GM12878 (cell line): ENCODE measurements at regions not wholly inside any gene's neighbourhood (a gene's known extent, or its start where the extent isn't known, plus 50 kb on each side); places are given as distances from the start of the nearest gene placed in this dataset.
A peak's percentile ranks its signal among the peaks of the same experiment; 100 is the strongest.
"Not testable (repeated sequence)": the region's sequence is repeated elsewhere in the genome, so short reads cannot be mapped to it uniquely, and the experiment has no call there.

Source experiments
- ATAC-seq: fragments of 200-7000 bp; cut with Tn5 transposase; 3 replicates; pipeline ENCODE4 v1.9.1; 2020; ENCODE audit warnings: mild to moderate bottlenecking, moderate library complexity
- BruUV-seq: library from RNA; stranded (reverse); fragments of 400-500 nt; replicated peaks from 2 replicates; lab custom pipeline; 2021; lab: Mats Ljungman, UMichigan
- CTCF ChIA-PET: fragments of 300-600 bp; sonication (Branson Sonifier 250); formaldehyde crosslinking; extraction: SDS; loops from one replicate; lab custom pipeline; 2021; ENCODE audit warnings: inconsistent platforms; lab: Yijun Ruan, JAX
- POLR2A ChIA-PET: fragments of 350-600 bp; formaldehyde crosslinking; extraction: SDS; loops from one replicate; lab custom pipeline; 2021; ENCODE audit warnings: inconsistent platforms; lab: Charles Lee
- RAD21 ChIA-PET: fragments of 300-600 bp; sonication (Branson Sonifier 250); formaldehyde crosslinking; loops from one replicate; lab custom pipeline; 2023; ENCODE audit warnings: antibody characterized with exemption; ENCODE audit not compliant: unreplicated experiment; lab: Charles Lee
- SMC1A ChIA-PET: fragments of 300-600 bp; sonication (Branson Sonifier 250); formaldehyde crosslinking; loops from one replicate; lab custom pipeline; 2023; ENCODE audit not compliant: unreplicated experiment, uncharacterized antibody; lab: Charles Lee
- DNase-seq: peaks from one replicate; pipeline ENCODE4 v3.0.0-alpha.2; 2011; ENCODE audit warnings: low read depth, low spot score
- FAIRE-seq: peaks from 3 replicates; lab custom pipeline; 2011; peaks lifted over from hg19 to GRCh38; lab: Jason Lieb, UNC
- H2AFZ ChIP-seq: 2 replicates; pipeline ENCODE4 v1.6.0; 2011; ENCODE audit warnings: low read depth, low read length, control low read depth; ENCODE audit not compliant: control insufficient read depth
- H3K27ac ChIP-seq: 2 replicates; pipeline ENCODE4 v1.5.1; 2011; ENCODE audit warnings: control low read depth; ENCODE audit not compliant: control insufficient read depth, insufficient read depth
- H3K27me3 ChIP-seq, 2 experiments: replicated peaks in 1 of 2; 2 replicates each; pipeline versions ENCODE4 v1.6.0 to v1.6.1; 2011; ENCODE audit warnings: low read length in 1 of 2; ENCODE audit not compliant: control insufficient read depth in 2 of 2, insufficient read depth in 2 of 2
- H3K36me3 ChIP-seq, 2 experiments: 2 replicates each; pipeline ENCODE4 v1.5.1; 2011; ENCODE audit warnings: low read length in 1 of 2; ENCODE audit not compliant: control insufficient read depth in 2 of 2, insufficient read depth in 2 of 2
- H3K4me1 ChIP-seq: 2 replicates; pipeline ENCODE4 v1.6.1; 2011; ENCODE audit warnings: mild to moderate bottlenecking, low read length, moderate library complexity, mixed read lengths; ENCODE audit not compliant: control insufficient read depth, insufficient read depth
- H3K4me2 ChIP-seq: 2 replicates; pipeline ENCODE4 v1.6.0; 2011; ENCODE audit warnings: control low read depth; ENCODE audit not compliant: control insufficient read depth, insufficient read depth
- H3K4me3 ChIP-seq: fragments of 200-600 bp; sonication (generic); 2 replicates; pipeline ENCODE4 v1.5.1; 2016
- H3K79me2 ChIP-seq: 2 replicates; pipeline ENCODE4 v1.6.0; 2011; ENCODE audit warnings: low read length; ENCODE audit not compliant: control insufficient read depth, insufficient read depth
- H3K9ac ChIP-seq: 2 replicates; pipeline ENCODE4 v1.8.0; 2011; ENCODE audit warnings: low read length, control low read depth, mixed read lengths; ENCODE audit not compliant: control insufficient read depth, insufficient read depth
- H3K9me3 ChIP-seq: replicated peaks from 3 replicates; pipeline ENCODE4 v1.5.1; 2011; ENCODE audit warnings: mild to moderate bottlenecking, low read length; ENCODE audit not compliant: control insufficient read depth, insufficient read depth
- H4K20me1 ChIP-seq: 2 replicates; pipeline ENCODE4 v1.6.0; 2011; ENCODE audit not compliant: control insufficient read depth, insufficient read depth
- BCL11A ChIP-seq: IDR thresholded peaks from 2 replicates; pipeline ENCODE4 v1.6.1; 2011; ENCODE audit warnings: low read depth, low read length
- RAD21 ChIP-seq: IDR thresholded peaks from 2 replicates; pipeline ENCODE4 v1.6.1; 2011; ENCODE audit warnings: mild to moderate bottlenecking, low read depth, low read length, moderate library complexity; ENCODE audit not compliant: insufficient read depth
- RELA ChIP-seq: fragments of 450-650 bp; IDR thresholded peaks from 2 replicates; pipeline ENCODE4 v1.8.0; 2014; ENCODE audit warnings: borderline replicate concordance; ENCODE audit not compliant: partially characterized antibody
- ZBED1 ChIP-seq: IDR thresholded peaks from 2 replicates; pipeline ENCODE4 v1.6.1; 2016; ENCODE audit warnings: borderline replicate concordance
- WGBS: methylation state at CpG from one replicate; pipeline ENCODE4 v1.1.6; 2016; ENCODE audit warnings: low lambda C conversion rate; ENCODE audit not compliant: insufficient replicate concordance, insufficient coverage; ENCODE audit errors: missing lambda C conversion rate; 5-methylcytosine and 5-hydroxymethylcytosine counted together
- in situ Hi-C: fragments of 300-500 bp; cut with MboI; formaldehyde crosslinking; loops from 9 replicates; pipeline ENCODE4 v1.14.3; 2018; ENCODE audit warnings: mixed read lengths
- intact Hi-C: fragments of 100-400 bp; cut with micrococcal nuclease; formaldehyde crosslinking; loops from one replicate; pipeline ENCODE4 v1.14.2; 2022; ENCODE audit not compliant: unreplicated experiment
- TF ChIP-seq, protein P1 (sequence below), 3 experiments: IDR thresholded peaks in 2 of 3; conservative IDR thresholded peaks in 1 of 3; 2 replicates each; pipeline ENCODE4 v1.5.1; 2011; ENCODE audit warnings: low read depth in 3 of 3, low read length in 3 of 3, mild to moderate bottlenecking in 3 of 3, control low read depth in 2 of 3, moderate library complexity in 2 of 3, inconsistent platforms in 1 of 3, mixed read lengths in 1 of 3; ENCODE audit not compliant: control insufficient read depth in 2 of 3, insufficient read depth in 1 of 3; ENCODE audit errors: extremely low read depth in 1 of 3

DNA sequence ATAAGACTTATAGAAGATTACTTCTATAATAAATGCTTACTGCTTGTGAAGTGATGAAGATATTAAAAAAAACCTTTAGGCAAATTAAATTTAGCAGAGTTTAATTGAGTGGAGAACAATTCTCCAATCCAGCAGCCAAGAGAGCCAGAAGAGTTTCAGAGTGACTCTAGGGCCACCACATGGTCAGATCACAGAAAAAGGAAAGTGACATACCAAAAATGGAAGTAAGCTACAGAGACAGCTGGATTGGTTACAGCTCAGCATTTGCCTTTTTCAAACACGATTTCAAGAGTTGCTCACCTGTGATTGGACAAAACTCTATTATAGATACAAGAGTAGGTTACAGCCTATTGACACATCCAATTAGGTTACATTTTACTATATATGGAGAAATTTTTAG lies 79.0 kb upstream of the TRAM1L1 start:
- no peaks in the 10 kb centered on the region for H3K4me1 ChIP-seq
- H3K27ac ChIP-seq = no peak overlapping the region
- TF ChIP-seq RELA (no peak), ZBED1 (no peak), RAD21 (peak; percentile 21; the same call in 1 of the 2 replicates), BCL11A (no peak)
- TF ChIP-seq, protein P1, sequence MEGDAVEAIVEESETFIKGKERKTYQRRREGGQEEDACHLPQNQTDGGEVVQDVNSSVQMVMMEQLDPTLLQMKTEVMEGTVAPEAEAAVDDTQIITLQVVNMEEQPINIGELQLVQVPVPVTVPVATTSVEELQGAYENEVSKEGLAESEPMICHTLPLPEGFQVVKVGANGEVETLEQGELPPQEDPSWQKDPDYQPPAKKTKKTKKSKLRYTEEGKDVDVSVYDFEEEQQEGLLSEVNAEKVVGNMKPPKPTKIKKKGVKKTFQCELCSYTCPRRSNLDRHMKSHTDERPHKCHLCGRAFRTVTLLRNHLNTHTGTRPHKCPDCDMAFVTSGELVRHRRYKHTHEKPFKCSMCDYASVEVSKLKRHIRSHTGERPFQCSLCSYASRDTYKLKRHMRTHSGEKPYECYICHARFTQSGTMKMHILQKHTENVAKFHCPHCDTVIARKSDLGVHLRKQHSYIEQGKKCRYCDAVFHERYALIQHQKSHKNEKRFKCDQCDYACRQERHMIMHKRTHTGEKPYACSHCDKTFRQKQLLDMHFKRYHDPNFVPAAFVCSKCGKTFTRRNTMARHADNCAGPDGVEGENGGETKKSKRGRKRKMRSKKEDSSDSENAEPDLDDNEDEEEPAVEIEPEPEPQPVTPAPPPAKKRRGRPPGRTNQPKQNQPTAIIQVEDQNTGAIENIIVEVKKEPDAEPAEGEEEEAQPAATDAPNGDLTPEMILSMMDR (IDR thresholded peaks at IDR 0.05 in 2 of 3, conservative IDR thresholded peaks at IDR 0.05 in 1 of 3; ENCODE audit: control insufficient read depth in 2 of 3, extremely low read depth in 1 of 3, insufficient read depth in 1 of 3, low read depth in 3 of 3, low read length in 3 of 3) = peak in 1 of 3 experiments; percentile 11; a peak in 1 of 6 replicates
- DNase-seq (no peak), FAIRE-seq (no peak), ATAC-seq (peak; percentile 68)
- H3K9me3 ChIP-seq = no peaks in the 10 kb centered on the region
- ChIA-PET RAD21 (no interaction called here), SMC1A (no interaction called here), POLR2A (no interaction called here), CTCF (no interaction called here)
- H3K36me3 ChIP-seq = no peaks in the 10 kb centered on the region
- no peaks in the 10 kb centered on the region for H4K20me1 ChIP-seq
- H3K4me2 ChIP-seq = no peak overlapping the region
- WGBS = 42% methylated on average over 1 of the region's 1 CpG
- no TSS peak for BruUV-seq
- no peak overlapping the region for H3K4me3 ChIP-seq
- no peaks in the 10 kb centered on the region for H3K27me3 ChIP-seq
- in situ Hi-C loops = no loop called here
- H2AFZ ChIP-seq = no peak overlapping the region
- no peak overlapping the region for H3K9ac ChIP-seq
- no peaks in the 10 kb centered on the region for H3K79me2 ChIP-seq
- intact Hi-C loops = no loop called here

DNA sequence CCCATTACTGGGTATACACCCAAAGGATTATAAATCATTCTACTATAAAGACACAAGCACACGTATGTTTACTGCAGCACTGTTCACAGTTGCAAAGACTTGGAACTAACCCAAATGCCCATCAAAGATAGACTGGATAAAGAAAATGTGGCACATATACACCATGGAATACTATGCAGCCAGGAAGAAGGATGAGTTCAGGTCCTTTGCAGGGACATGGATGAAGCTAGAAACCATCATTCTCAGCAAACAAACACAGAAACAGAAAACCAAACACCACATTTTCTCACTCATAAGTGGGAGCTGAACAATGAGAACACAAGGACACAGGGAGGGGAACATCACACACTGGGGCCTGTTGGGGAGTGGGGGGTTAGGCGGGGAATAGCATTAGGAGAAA lies 90.0 kb upstream of the TRAM1L1 start:
- SMC1A ChIA-PET, H3K4me1 ChIP-seq, in situ Hi-C loops, H3K4me2 ChIP-seq, POLR2A ChIA-PET, BruUV-seq, H3K27ac ChIP-seq, H2AFZ ChIP-seq, H3K9ac ChIP-seq, H3K9me3 ChIP-seq, H3K4me3 ChIP-seq, ATAC-seq, intact Hi-C loops, H4K20me1 ChIP-seq, RAD21 ChIA-PET, H3K27me3 ChIP-seq, FAIRE-seq, H3K36me3 ChIP-seq, DNase-seq, H3K79me2 ChIP-seq, CTCF ChIA-PET: not testable (repeated sequence)
- 64% methylated on average over 2 of the region's 2 CpGs for WGBS
